Muscle layer of duodenum (tissue), 2 donors: ENCODE measurements at regions not wholly inside any gene's neighbourhood (a gene's known extent, or its start where the extent isn't known, plus 50 kb on each side); places are given as distances from the start of the nearest gene placed in this dataset.

Experiments
- H3K27ac ChIP-seq: one replicate; pipeline ENCODE4 v1.7.0; 2013; ENCODE audit warnings: mild to moderate bottlenecking, low read length
- H3K27me3 ChIP-seq: one replicate; pipeline ENCODE4 v1.7.0; 2013; ENCODE audit warnings: low read depth, mild to moderate bottlenecking, control low read depth, low read length
- H3K36me3 ChIP-seq, 2 donors: one replicate each; pipeline ENCODE4 v1.7.0; 2013; ENCODE audit warnings: low read length in 2 of 2, control low read depth in 1 of 2, mild to moderate bottlenecking in 1 of 2; ENCODE audit not compliant: insufficient read depth in 2 of 2, control insufficient read depth in 1 of 2
- H3K4me1 ChIP-seq, 2 donors: one replicate each; pipeline ENCODE4 v1.7.0; 2013; ENCODE audit warnings: low read length in 2 of 2, mild to moderate bottlenecking in 2 of 2, control low read depth in 1 of 2, moderate library complexity in 1 of 2; ENCODE audit not compliant: insufficient read depth in 2 of 2, control insufficient read depth in 1 of 2
- H3K4me3 ChIP-seq, 2 donors: one replicate each; pipeline ENCODE4 v1.7.0; 2013; ENCODE audit warnings: low read length in 2 of 2, low read depth in 1 of 2, mild to moderate bottlenecking in 1 of 2
- H3K9me3 ChIP-seq, 2 donors: one replicate each; pipeline ENCODE4 v1.7.0; 2013; ENCODE audit warnings: low read length in 2 of 2, control low read depth in 1 of 2, mild to moderate bottlenecking in 1 of 2; ENCODE audit not compliant: control insufficient read depth in 1 of 2
- donor health status: healthy.

- Histone ChIP-seq H3K27ac (no peak overlapping the region), H3K4me3 (no peak overlapping the region), H3K4me1 (no peaks in the 10 kb centered on the region), H3K9me3 (no peaks in the 10 kb centered on the region), H3K36me3 (no peaks in the 10 kb centered on the region), H3K27me3 (no peaks in the 10 kb centered on the region)
These were observed 648.4 kb downstream of the PLA2G4A start for GRCh38 chr1:187477103-187477502.

DNA sequence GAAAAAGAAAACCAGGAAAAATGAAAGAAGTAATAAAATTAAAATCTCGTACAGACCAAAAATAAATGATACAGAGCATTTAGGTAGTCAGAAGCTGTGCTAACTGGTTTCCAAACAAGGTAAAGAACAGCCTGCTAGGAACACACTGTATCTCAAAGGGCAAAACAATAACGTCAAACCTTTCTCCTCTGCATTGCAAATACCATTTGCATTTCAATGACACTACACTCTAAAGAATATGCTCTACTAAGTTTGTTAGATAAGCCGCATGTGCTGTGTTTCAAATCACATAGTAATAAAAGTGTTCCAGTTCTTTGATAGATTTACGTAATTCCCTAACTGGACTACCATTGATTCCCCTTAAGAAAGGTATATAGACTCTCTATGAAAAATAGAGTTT lies 648.8 kb downstream of the PLA2G4A start:
- no peak overlapping the region for H3K27ac ChIP-seq
- no peaks in the 10 kb centered on the region for H3K27me3 ChIP-seq
- no peaks in the 10 kb centered on the region for H3K4me1 ChIP-seq
- no peaks in the 10 kb centered on the region for H3K9me3 ChIP-seq
- no peaks in the 10 kb centered on the region for H3K36me3 ChIP-seq
- H3K4me3 ChIP-seq = no peak overlapping the region

DNA sequence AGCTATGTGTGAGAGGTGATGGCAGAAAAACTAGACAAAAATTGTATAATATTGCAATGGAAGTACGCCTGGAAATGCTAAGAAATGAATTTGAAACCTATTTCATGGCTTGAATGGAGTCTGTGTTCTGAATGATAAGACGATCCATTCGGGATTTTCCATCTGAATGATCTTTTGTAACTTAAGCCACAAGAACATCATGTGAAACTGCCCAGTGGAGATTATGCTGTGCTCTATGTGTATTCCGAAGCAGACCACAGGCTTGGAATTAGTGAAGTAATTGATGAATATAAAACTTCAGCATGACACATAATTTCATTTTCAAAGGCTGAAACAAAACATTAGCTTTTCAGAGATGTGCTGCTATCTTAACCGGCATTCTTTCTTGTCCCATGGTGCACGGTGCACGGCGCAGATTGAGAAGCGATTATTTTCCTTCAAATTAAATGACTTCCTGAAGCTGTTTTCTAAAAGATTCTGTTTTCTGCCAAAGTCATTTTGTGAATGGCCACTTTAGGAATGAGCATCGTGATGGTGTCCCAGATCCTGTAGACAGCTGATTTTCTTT lies 652.9 kb downstream of the PLA2G4A start:
- Histone ChIP-seq H3K27me3 (no peaks in the 10 kb centered on the region), H3K36me3 (no peaks in the 10 kb centered on the region), H3K4me3 (no peak overlapping the region), H3K4me1 (no peaks in the 10 kb centered on the region), H3K9me3 (no peaks in the 10 kb centered on the region), H3K27ac (no peak overlapping the region)

GRCh38 chr1:187490266-187490665 lies 661.5 kb downstream of the PLA2G4A start:
- Histone ChIP-seq H3K36me3 (no peaks in the 10 kb centered on the region), H3K27me3 (no peaks in the 10 kb centered on the region), H3K9me3 (no peaks in the 10 kb centered on the region), H3K27ac (no peak overlapping the region), H3K4me1 (no peaks in the 10 kb centered on the region), H3K4me3 (no peak overlapping the region)

GRCh38 chr1:187491082-187491720 lies 662.5 kb downstream of the PLA2G4A start:
- no peaks in the 10 kb centered on the region for H3K9me3 ChIP-seq
- H3K27ac ChIP-seq = no peak overlapping the region
- no peaks in the 10 kb centered on the region for H3K27me3 ChIP-seq
- H3K36me3 ChIP-seq = no peaks in the 10 kb centered on the region
- no peak overlapping the region for H3K4me3 ChIP-seq
- no peaks in the 10 kb centered on the region for H3K4me1 ChIP-seq

DNA sequence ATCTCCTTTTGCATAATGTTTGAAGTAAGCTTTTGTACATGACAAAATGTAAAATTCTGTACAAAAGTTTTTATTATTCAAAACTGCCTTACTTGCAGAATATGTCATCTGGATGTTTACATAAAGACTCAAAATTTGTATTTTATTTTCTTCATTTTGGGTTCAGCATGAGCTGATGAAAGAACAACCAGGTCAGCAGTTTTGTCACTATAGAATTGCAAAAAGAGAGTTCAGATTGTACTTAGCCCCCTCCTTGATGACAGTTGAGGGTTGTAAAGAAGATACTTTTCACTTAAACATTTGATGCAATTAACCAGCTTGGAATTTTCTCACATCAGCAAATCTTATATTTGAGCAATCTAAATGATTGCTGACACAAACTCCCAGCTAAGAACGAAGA lies 669.3 kb downstream of the PLA2G4A start:
- H3K4me1 ChIP-seq = no peaks in the 10 kb centered on the region
- H3K27me3 ChIP-seq = no peaks in the 10 kb centered on the region
- no peaks in the 10 kb centered on the region for H3K9me3 ChIP-seq

GRCh38 chr1:187504779-187505178 lies 676.0 kb downstream of the PLA2G4A start:
- Histone ChIP-seq H3K27me3 (no peaks in the 10 kb centered on the region), H3K27ac (no peak overlapping the region), H3K4me3 (no peak overlapping the region), H3K4me1 (no peaks in the 10 kb centered on the region), H3K9me3 (no peaks in the 10 kb centered on the region), H3K36me3 (no peaks in the 10 kb centered on the region)

More for the DNA sequence above, 669.3 kb downstream of the PLA2G4A start:
- Histone ChIP-seq H3K27ac (no peak overlapping the region), H3K36me3 (no peaks in the 10 kb centered on the region), H3K4me3 (no peak overlapping the region)

- Histone ChIP-seq H3K36me3 (no peaks in the 10 kb centered on the region), H3K27me3 (no peaks in the 10 kb centered on the region), H3K9me3 (no peaks in the 10 kb centered on the region), H3K27ac (no peak overlapping the region), H3K4me3 (no peak overlapping the region), H3K4me1 (no peaks in the 10 kb centered on the region)
These were observed 680.3 kb downstream of the PLA2G4A start for GRCh38 chr1:187509091-187509490.

DNA sequence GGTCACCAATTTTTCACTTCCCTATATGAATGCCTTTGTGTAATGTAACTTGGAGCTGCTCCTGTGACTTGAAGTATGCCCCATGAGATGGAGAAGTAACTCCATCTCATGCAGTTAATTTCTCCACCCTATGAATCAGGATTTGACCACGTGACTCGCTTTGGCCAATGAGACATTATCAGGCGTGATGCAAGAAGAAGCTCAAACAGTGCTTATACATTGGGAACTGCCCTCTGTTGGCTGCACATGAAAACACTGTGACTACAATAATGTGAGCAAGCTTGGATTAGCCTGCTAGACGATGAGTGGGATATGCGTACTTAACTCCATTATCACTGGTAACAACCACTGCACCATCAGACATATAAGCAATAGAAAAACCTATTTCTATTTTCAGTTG lies 684.4 kb downstream of the PLA2G4A start:
- H3K4me3 ChIP-seq = no peak overlapping the region
- H3K36me3 ChIP-seq = no peaks in the 10 kb centered on the region
- no peaks in the 10 kb centered on the region for H3K27me3 ChIP-seq
- no peaks in the 10 kb centered on the region for H3K4me1 ChIP-seq
- H3K9me3 ChIP-seq = no peaks in the 10 kb centered on the region
- H3K27ac ChIP-seq = no peak overlapping the region

- H3K9me3 ChIP-seq = no peaks in the 10 kb centered on the region
- H3K27ac ChIP-seq = no peak overlapping the region
- no peaks in the 10 kb centered on the region for H3K4me1 ChIP-seq
- no peaks in the 10 kb centered on the region for H3K27me3 ChIP-seq
- H3K4me3 ChIP-seq = no peak overlapping the region
- no peaks in the 10 kb centered on the region for H3K36me3 ChIP-seq
These were observed 685.4 kb downstream of the PLA2G4A start for GRCh38 chr1:187514110-187514509.

DNA sequence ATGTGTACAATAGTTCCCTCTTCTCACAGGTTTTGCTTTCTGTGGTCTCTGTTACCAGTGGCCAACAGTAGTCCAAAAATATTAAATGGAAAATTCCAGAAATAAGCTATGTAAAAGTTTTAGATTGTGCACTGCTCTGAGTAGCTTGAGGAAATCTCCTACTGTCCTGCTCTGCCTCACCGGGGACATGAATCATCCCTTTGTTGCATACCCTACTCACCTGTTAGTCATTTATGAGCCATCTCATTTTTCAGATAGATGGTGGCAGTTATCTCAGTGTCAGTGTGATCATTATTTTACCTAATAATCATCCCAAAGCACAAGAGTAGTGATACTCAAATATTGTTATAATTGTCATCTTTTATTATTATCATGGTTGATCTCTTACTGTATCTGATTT lies 688.1 kb downstream of the PLA2G4A start:
- H3K9me3 ChIP-seq = no peaks in the 10 kb centered on the region
- no peaks in the 10 kb centered on the region for H3K4me1 ChIP-seq
- H3K27me3 ChIP-seq = no peaks in the 10 kb centered on the region
- no peak overlapping the region for H3K27ac ChIP-seq
- H3K36me3 ChIP-seq = no peaks in the 10 kb centered on the region
- H3K4me3 ChIP-seq = no peak overlapping the region

- H3K4me1 ChIP-seq = no peaks in the 10 kb centered on the region
- no peaks in the 10 kb centered on the region for H3K27me3 ChIP-seq
- H3K4me3 ChIP-seq = no peak overlapping the region
- no peaks in the 10 kb centered on the region for H3K9me3 ChIP-seq
- no peaks in the 10 kb centered on the region for H3K36me3 ChIP-seq
- H3K27ac ChIP-seq = no peak overlapping the region
These were observed 688.8 kb downstream of the PLA2G4A start for GRCh38 chr1:187517546-187517945.
